ENCODE measurements at regions not wholly inside any gene's neighbourhood (a gene's known extent, or its start where the extent isn't known, plus 50 kb on each side); places are given as distances from the start of the nearest gene placed in this dataset.
A peak's percentile ranks its signal among the peaks of the same experiment; 100 is the strongest.
"Not testable (repeated sequence)": the region's sequence is repeated elsewhere in the genome, so short reads cannot be mapped to it uniquely, and the experiment has no call there.

GRCh38 chr2:242085941-242086621 is 216.6 kb downstream of the RTP5 start:
- ATAC-seq (ENCODE audit: insufficient number of reproducible peaks, low FRiP score, low read depth) (no peak), DNase-seq (ENCODE audit: low spot score) (no peak)
- no peaks in the 10 kb centered on the region for H3K36me3 ChIP-seq
- peak overlapping the region; percentile 10 for H3K4me3 ChIP-seq
- no peaks in the 10 kb centered on the region for H3K9me3 ChIP-seq
- no peaks in the 10 kb centered on the region for H3K27me3 ChIP-seq (replicated peaks; ENCODE audit: insufficient read depth)
- peaks cover 5 to 12% of the 10 kb centered on the region in 2 donors for H3K4me1 ChIP-seq (ENCODE audit: control insufficient read depth in 1 of 2, low read depth in 2 of 2)
- H3K27ac ChIP-seq = no peak overlapping the region
- TF ChIP-seq CTCF (IDR thresholded peaks at IDR 0.05) = no peak

- not testable (repeated sequence) for H3K36me3 ChIP-seq; H3K27me3 ChIP-seq (replicated peaks; ENCODE audit: insufficient read depth); DNase-seq (ENCODE audit: low spot score); ATAC-seq (ENCODE audit: insufficient number of reproducible peaks, low FRiP score, low read depth); H3K9me3 ChIP-seq
- H3K27ac ChIP-seq = peak overlapping the region in 1 of 2 donors; percentile 15
- H3K4me1 ChIP-seq (ENCODE audit: control insufficient read depth in 1 of 2, low read depth in 2 of 2) = peaks cover 5 to 12% of the 10 kb centered on the region in 2 donors
- H3K4me3 ChIP-seq = peak overlapping the region; percentile 100
Observed at GRCh38 chr2:242088044-242088443, 218.5 kb downstream of the RTP5 start.

- Histone ChIP-seq H3K4me3 (peak overlapping the region; percentile 100), H3K4me1 (ENCODE audit: control insufficient read depth in 1 of 2, low read depth in 2 of 2) (peaks cover 5 to 12% of the 10 kb centered on the region in 2 donors), H3K27ac (peak overlapping the region in 1 of 2 donors; percentile 59), H3K36me3 (no peaks in the 10 kb centered on the region), H3K9me3 (no peaks in the 10 kb centered on the region), H3K27me3 (replicated peaks; ENCODE audit: insufficient read depth) (no peaks in the 10 kb centered on the region)
- DNase-seq (ENCODE audit: low spot score) (peak; percentile 55), ATAC-seq (ENCODE audit: insufficient number of reproducible peaks, low FRiP score, low read depth) (peak; percentile 88)
- TF ChIP-seq CTCF (IDR thresholded peaks at IDR 0.05) = no peak
Observed at GRCh38 chr2:242088471-242089212, 219.1 kb downstream of the RTP5 start.

GRCh38 chr2:242089213-242089549 is 219.7 kb downstream of the RTP5 start:
- H3K9me3 ChIP-seq; H3K27ac ChIP-seq; H3K36me3 ChIP-seq; DNase-seq (ENCODE audit: low spot score); ATAC-seq (ENCODE audit: insufficient number of reproducible peaks, low FRiP score, low read depth); H3K27me3 ChIP-seq (replicated peaks; ENCODE audit: insufficient read depth): not testable (repeated sequence)
- H3K4me1 ChIP-seq (ENCODE audit: control insufficient read depth in 1 of 2, low read depth in 2 of 2) = peaks cover 5 to 12% of the 10 kb centered on the region in 2 donors
- peak overlapping the region; percentile 100 for H3K4me3 ChIP-seq

GRCh38 chr2:242097278-242097677 is 227.7 kb downstream of the RTP5 start:
- not testable (repeated sequence) for H3K36me3 ChIP-seq; H3K4me3 ChIP-seq; H3K27me3 ChIP-seq (replicated peaks; ENCODE audit: insufficient read depth); ATAC-seq (ENCODE audit: insufficient number of reproducible peaks, low FRiP score, low read depth); H3K27ac ChIP-seq; H3K4me1 ChIP-seq (ENCODE audit: control insufficient read depth in 1 of 2, low read depth in 2 of 2); DNase-seq (ENCODE audit: low spot score); H3K9me3 ChIP-seq

GRCh38 chr2:242098034-242098433 is 228.5 kb downstream of the RTP5 start:
- ATAC-seq (ENCODE audit: insufficient number of reproducible peaks, low FRiP score, low read depth) = no peak
- Histone ChIP-seq H3K4me1 (ENCODE audit: control insufficient read depth in 1 of 2, low read depth in 2 of 2) (no peaks in the 10 kb centered on the region), H3K27me3 (replicated peaks; ENCODE audit: insufficient read depth) (no peaks in the 10 kb centered on the region), H3K9me3 (no peaks in the 10 kb centered on the region), H3K27ac (no peak overlapping the region), H3K36me3 (peaks cover 3% of the 10 kb centered on the region), H3K4me3 (no peak overlapping the region)
- no peak for TF ChIP-seq CTCF (IDR thresholded peaks at IDR 0.05)
- no peak for DNase-seq (ENCODE audit: low spot score)
